ENCODE measurements at regions not wholly inside any gene's neighbourhood (a gene's known extent, or its start where the extent isn't known, plus 50 kb on each side); places are given as distances from the start of the nearest gene placed in this dataset.

GRCh38 chr3:117752984-117753717 is 1043.6 kb downstream of the TUSC7 start:
- TF ChIP-seq CTCF (IDR thresholded peaks at IDR 0.05 in 4 of 5, conservative IDR thresholded peaks at IDR 0.05 in 1 of 5) (no peak), POLR2A (IDR thresholded peaks at IDR 0.05) (no peak)

Measured in gastrocnemius medialis (tissue), 4 donors.